GM12891 (cell line): ENCODE measurements at regions not wholly inside any gene's neighbourhood (a gene's known extent, or its start where the extent isn't known, plus 50 kb on each side); places are given as distances from the start of the nearest gene placed in this dataset.

ENCODE experiments used
- PAX5 ChIP-seq: IDR thresholded peaks from 2 replicates; pipeline ENCODE4 v1.6.1; 2011; ENCODE audit warnings: low read length, moderate library complexity, mild to moderate bottlenecking; ENCODE audit not compliant: insufficient read depth, severe bottlenecking
- POLR2A ChIP-seq: IDR thresholded peaks from 2 replicates; pipeline ENCODE4 v1.6.1; 2011; ENCODE audit warnings: low read depth, low read length, control low read depth
- POLR2AphosphoS5 ChIP-seq: IDR thresholded peaks from 2 replicates; pipeline ENCODE4 v1.6.1; 2011; ENCODE audit warnings: low read depth, low read length, control low read depth
- TAF1 ChIP-seq: IDR thresholded peaks from 2 replicates; pipeline ENCODE4 v1.6.1; 2011; ENCODE audit warnings: low read depth, low read length, control low read depth

GRCh38 chr10:37680243-37680683 lies 177.1 kb downstream of the ZNF248 start:
- TF ChIP-seq PAX5 (no peak), POLR2AphosphoS5 (no peak), TAF1 (no peak), POLR2A (no peak)
